Small intestine (tissue), 7 donors: ENCODE measurements at regions not wholly inside any gene's neighbourhood (a gene's known extent, or its start where the extent isn't known, plus 50 kb on each side); places are given as distances from the start of the nearest gene placed in this dataset.
A peak's percentile ranks its signal among the peaks of the same experiment; 100 is the strongest.

Experiments used
- DNase-seq, 2 donors: peaks; one replicate each; pipeline versions ENCODE4 v3.0.0 to v3.0.0-alpha.2; 2013
- FAIRE-seq: peaks from 2 replicates; lab custom pipeline; 2012; peaks lifted over from hg19 to GRCh38; lab: Jason Lieb, UNC
- H3K27ac ChIP-seq, 3 donors: one replicate each; pipeline ENCODE4 v1.5.1; 2013; ENCODE audit warnings: low read length in 2 of 3, mild to moderate bottlenecking in 2 of 3, control low read depth in 1 of 3, inconsistent platforms in 1 of 3, low read depth in 1 of 3, moderate library complexity in 1 of 3
- H3K27me3 ChIP-seq, 3 donors: one replicate each; pipeline ENCODE4 v1.6.1; 2013; ENCODE audit warnings: low read length in 3 of 3, inconsistent platforms in 1 of 3; ENCODE audit not compliant: control insufficient read depth in 3 of 3, insufficient read depth in 3 of 3
- H3K36me3 ChIP-seq, 3 donors: one replicate each; pipeline ENCODE4 v1.6.1; 2013; ENCODE audit warnings: low read length in 3 of 3, inconsistent platforms in 1 of 3, low read depth in 1 of 3, mild to moderate bottlenecking in 1 of 3, moderate library complexity in 1 of 3; ENCODE audit not compliant: control insufficient read depth in 3 of 3, insufficient read depth in 2 of 3
- H3K4me1 ChIP-seq, 3 donors: one replicate each; pipeline ENCODE4 v1.6.1; 2013; ENCODE audit warnings: low read length in 2 of 3, inconsistent platforms in 1 of 3, low read depth in 1 of 3, mild to moderate bottlenecking in 1 of 3, moderate library complexity in 1 of 3; ENCODE audit not compliant: control insufficient read depth in 3 of 3, insufficient read depth in 2 of 3
- H3K4me3 ChIP-seq, 3 donors: one replicate each; pipeline ENCODE4 v1.5.1; 2013; ENCODE audit warnings: low read length in 3 of 3, control low read depth in 1 of 3, inconsistent platforms in 1 of 3, low read depth in 1 of 3, mild to moderate bottlenecking in 1 of 3, moderate library complexity in 1 of 3
- H3K9me3 ChIP-seq, 2 donors: one replicate each; pipeline ENCODE4 v1.6.1; 2013; ENCODE audit warnings: low read depth in 1 of 2, low read length in 1 of 2; ENCODE audit not compliant: control insufficient read depth in 2 of 2, insufficient read depth in 1 of 2
- WGBS, 3 donors: extraction: QIAGEN DNeasy Blood & Tissue Kit; methylation state at CpG; one replicate each; pipeline ENCODE4 v1.1.7; 2013; 5-methylcytosine and 5-hydroxymethylcytosine counted together
- donor health status: healthy with polysubstance abuse.
- donor health status: control.
- donor health status: control.
- donor health status: Bipolar disorder and iron deficiency.
- donor health status: healthy.

- DNase-seq (no peak), FAIRE-seq (no peak)
- Histone ChIP-seq H3K4me1 (no peaks in the 10 kb centered on the region), H3K27ac (no peak overlapping the region), H3K36me3 (no peaks in the 10 kb centered on the region), H3K4me3 (no peak overlapping the region), H3K9me3 (no peaks in the 10 kb centered on the region), H3K27me3 (no peaks in the 10 kb centered on the region)
- 91 to 96% (median 94%) methylated on average over 3 of the region's 3 CpGs for WGBS, 3 donors
Observed at GRCh38 chr4:4711902-4712301, 147.6 kb upstream of the MSX1 start.

DNA sequence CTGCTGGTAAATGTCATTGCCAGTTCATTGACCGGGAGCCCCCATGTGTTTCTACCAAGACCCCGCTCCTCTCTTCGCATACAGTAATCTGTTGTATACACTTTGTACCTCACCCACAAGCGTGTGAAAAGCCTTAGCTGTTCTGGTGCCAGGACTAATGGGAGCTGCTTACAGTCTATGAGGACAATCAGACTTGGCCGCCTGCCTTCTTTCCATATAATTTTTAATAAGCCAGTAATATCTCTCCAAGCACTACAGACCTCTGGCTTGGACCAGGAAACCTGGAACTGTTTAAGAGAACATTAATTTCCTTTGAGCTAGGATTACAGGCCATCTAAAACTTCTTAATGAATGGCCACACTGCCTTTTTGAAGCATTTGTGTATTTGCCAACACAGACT lies 149.7 kb upstream of the MSX1 start:
- H3K36me3 ChIP-seq: no peaks in the 10 kb centered on the region
- H3K4me3 ChIP-seq: no peak overlapping the region
- WGBS, 3 donors: 89 to 94% (median 94%) methylated on average over 5 of the region's 5 CpGs

DNA sequence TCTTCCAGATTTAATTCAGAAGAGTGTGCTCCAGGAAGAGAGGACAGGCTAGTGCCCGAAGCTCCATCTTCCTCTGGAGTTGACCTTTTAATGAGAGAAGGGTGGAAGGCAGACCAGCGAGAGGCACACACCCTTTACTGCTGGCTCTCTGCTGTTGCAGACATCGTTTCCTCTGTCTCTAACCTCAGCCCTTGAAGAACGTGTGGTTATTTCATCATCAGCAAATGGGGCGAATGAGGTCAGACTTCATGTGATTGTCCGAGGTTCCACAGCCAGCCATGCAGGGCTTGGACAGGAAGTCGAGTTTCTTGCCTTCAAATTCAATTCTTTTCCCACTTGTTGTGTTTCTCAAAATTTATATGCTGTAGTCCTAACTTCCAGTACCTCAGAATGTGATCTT lies 155.2 kb upstream of the MSX1 start:
- H3K9me3 ChIP-seq: no peaks in the 10 kb centered on the region
- H3K27me3 ChIP-seq: no peaks in the 10 kb centered on the region
- 69 to 85% (median 74%) methylated on average over 7 of the region's 7 CpGs for WGBS, 3 donors
- no peak overlapping the region for H3K4me3 ChIP-seq
- DNase-seq (peak in 1 of 2 donors; percentile 40), FAIRE-seq (no peak)
- H3K27ac ChIP-seq: no peak overlapping the region
- H3K36me3 ChIP-seq: no peaks in the 10 kb centered on the region
- H3K4me1 ChIP-seq: no peaks in the 10 kb centered on the region

More for the DNA sequence above, 149.7 kb upstream of the MSX1 start:
- Histone ChIP-seq H3K9me3 (no peaks in the 10 kb centered on the region), H3K27ac (no peak overlapping the region), H3K27me3 (no peaks in the 10 kb centered on the region), H3K4me1 (no peaks in the 10 kb centered on the region)
- DNase-seq (no peak), FAIRE-seq (no peak)

DNA sequence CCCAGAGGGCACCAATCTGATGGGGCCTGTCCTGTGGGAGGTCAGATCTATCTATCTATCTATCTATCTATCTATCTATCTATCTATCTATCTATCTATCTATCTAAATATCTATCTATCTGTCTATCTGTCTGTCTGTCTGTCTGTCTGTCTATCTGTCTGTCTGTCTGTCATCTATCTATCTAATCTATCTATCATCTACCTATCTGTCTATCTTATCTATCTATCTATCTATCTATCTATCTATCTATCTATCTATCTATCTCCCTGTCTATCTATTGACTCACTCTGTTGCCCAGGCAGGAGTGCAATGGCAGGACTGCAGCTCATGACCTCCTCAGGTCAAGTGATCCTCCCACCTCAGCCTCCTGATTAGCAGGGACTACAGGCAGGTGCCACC lies 155.7 kb upstream of the STX18 start:
- H3K27me3 ChIP-seq: no peaks in the 10 kb centered on the region
- DNase-seq: no peak
- no peak for FAIRE-seq

GRCh38 chr4:4696530-4696929 lies 154.7 kb upstream of the STX18 start:
- H3K36me3 ChIP-seq: no peaks in the 10 kb centered on the region
- no peak overlapping the region for H3K4me3 ChIP-seq
- H3K9me3 ChIP-seq: peaks cover 0 to 3% of the 10 kb centered on the region in 2 donors
- 92 to 97% (median 95%) methylated on average over 9 of the region's 9 CpGs for WGBS, 3 donors
- no peak overlapping the region for H3K27ac ChIP-seq
- no peaks in the 10 kb centered on the region for H3K27me3 ChIP-seq
- DNase-seq (no peak), FAIRE-seq (no peak)
- peaks cover 0 to 42% (median 0%) of the 10 kb centered on the region in 3 donors for H3K4me1 ChIP-seq

More for the DNA sequence above, 155.7 kb upstream of the STX18 start:
- Histone ChIP-seq H3K36me3 (no peaks in the 10 kb centered on the region), H3K9me3 (peaks cover 0 to 3% of the 10 kb centered on the region in 2 donors), H3K4me3 (no peak overlapping the region), H3K27ac (no peak overlapping the region), H3K4me1 (peaks cover 0 to 34% (median 0%) of the 10 kb centered on the region in 3 donors)

DNA sequence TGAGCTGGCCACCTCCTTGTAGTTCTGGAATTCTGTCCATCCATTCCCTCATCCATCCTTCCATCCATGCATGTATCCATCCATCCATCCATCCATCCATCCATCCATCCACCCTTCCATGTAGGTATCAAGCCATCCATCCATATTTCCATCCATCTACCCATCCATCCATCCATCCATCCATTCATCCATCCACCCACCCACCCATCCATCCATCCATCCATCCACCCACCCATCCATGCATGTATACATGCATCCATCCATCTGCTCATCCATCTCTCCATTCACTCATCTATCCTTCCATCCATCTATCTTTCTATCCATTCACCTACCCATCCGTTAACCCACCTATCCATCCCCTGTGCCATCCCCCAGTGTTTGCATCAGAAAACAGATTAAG lies 153.6 kb upstream of the STX18 start:
- DNase-seq (no peak), FAIRE-seq (no peak)
- peaks cover 0 to 3% of the 10 kb centered on the region in 2 donors for H3K9me3 ChIP-seq
- WGBS, 3 donors: 89 to 96% (median 92%) methylated on average over 1 of the region's 1 CpG
- H3K4me1 ChIP-seq: peaks cover 0 to 42% (median 0%) of the 10 kb centered on the region in 3 donors
- no peaks in the 10 kb centered on the region for H3K27me3 ChIP-seq
- no peak overlapping the region for H3K4me3 ChIP-seq
- H3K36me3 ChIP-seq: no peaks in the 10 kb centered on the region
- H3K27ac ChIP-seq: peak overlapping the region in 1 of 3 donors; percentile 91

DNA sequence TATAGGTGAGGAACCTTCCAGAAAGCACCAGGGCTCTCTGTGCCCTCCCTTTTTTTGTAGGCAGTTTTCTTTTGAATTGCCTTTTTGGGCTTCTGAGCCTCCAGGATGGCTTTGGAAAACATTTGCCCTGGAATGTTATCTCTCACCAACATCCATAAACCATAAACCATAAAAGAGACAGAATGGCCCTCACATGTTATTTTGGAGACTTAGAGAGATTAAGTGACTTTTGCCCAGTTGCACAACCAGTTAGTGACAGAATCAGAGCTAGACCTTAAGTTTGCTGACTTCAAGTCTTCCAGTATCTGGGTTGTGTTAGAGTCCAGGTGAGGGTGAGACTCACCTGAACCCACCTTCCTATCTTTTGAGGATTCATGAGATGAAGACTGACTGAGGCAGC lies 153.0 kb upstream of the STX18 start:
- Histone ChIP-seq H3K36me3 (no peaks in the 10 kb centered on the region), H3K27me3 (no peaks in the 10 kb centered on the region), H3K27ac (peak overlapping the region in 1 of 3 donors; percentile 91), H3K4me1 (peaks cover 0 to 42% (median 0%) of the 10 kb centered on the region in 3 donors), H3K9me3 (peaks cover 0 to 3% of the 10 kb centered on the region in 2 donors), H3K4me3 (no peak overlapping the region)
- FAIRE-seq: no peak
- peak in 1 of 2 donors; percentile 85 for DNase-seq

GRCh38 chr4:4694296-4694772 lies 152.5 kb upstream of the STX18 start:
- Histone ChIP-seq H3K36me3 (no peaks in the 10 kb centered on the region), H3K4me1 (peaks cover 0 to 42% (median 0%) of the 10 kb centered on the region in 3 donors), H3K27me3 (no peaks in the 10 kb centered on the region), H3K4me3 (no peak overlapping the region), H3K27ac (peak overlapping the region in 1 of 3 donors; percentile 91), H3K9me3 (peaks cover 0 to 3% of the 10 kb centered on the region in 2 donors)
- WGBS, 3 donors: 64 to 74% (median 66%) methylated on average over 5 of the region's 5 CpGs
- no peak for FAIRE-seq
- DNase-seq: peak in 1 of 2 donors; percentile 78

GRCh38 chr4:4693755-4694295 lies 152.0 kb upstream of the STX18 start:
- peak overlapping the region in 1 of 3 donors; percentile 91 for H3K27ac ChIP-seq
- 89 to 91% (median 90%) methylated on average over 8 of the region's 8 CpGs for WGBS, 3 donors
- H3K9me3 ChIP-seq: peaks cover 0 to 3% of the 10 kb centered on the region in 2 donors
- no peaks in the 10 kb centered on the region for H3K36me3 ChIP-seq
- FAIRE-seq: no peak
- peaks cover 0 to 42% (median 0%) of the 10 kb centered on the region in 3 donors for H3K4me1 ChIP-seq
- H3K4me3 ChIP-seq: no peak overlapping the region
- H3K27me3 ChIP-seq: no peaks in the 10 kb centered on the region
- no peak for DNase-seq
